ENCODE measurements at regions not wholly inside any gene's neighbourhood (a gene's known extent, or its start where the extent isn't known, plus 50 kb on each side); places are given as distances from the start of the nearest gene placed in this dataset.

- DNase-seq, result no peak
- intact Hi-C loops (cut with DNase I), result no loop called here
These were observed 374.3 kb upstream of the MC4R start for GRCh38 chr18:60746919-60747318.

GRCh38 chr18:60753753-60754152 lies 381.2 kb upstream of the MC4R start:
- no peak for DNase-seq
- intact Hi-C loops (cut with DNase I), result no loop called here

GRCh38 chr18:60754413-60755009 lies 381.9 kb upstream of the MC4R start:
- intact Hi-C loops (cut with DNase I), result no loop called here
- DNase-seq, result no peak

GRCh38 chr18:60755134-60755533 lies 382.6 kb upstream of the MC4R start:
- intact Hi-C loops (cut with DNase I), result no loop called here
- no peak for DNase-seq

- DNase-seq, result no peak
- intact Hi-C loops (cut with DNase I), result no loop called here
These were observed 403.4 kb upstream of the MC4R start for GRCh38 chr18:60775978-60776377.

GRCh38 chr18:60784161-60784560 lies 411.6 kb upstream of the MC4R start:
- intact Hi-C loops (cut with DNase I), result no loop called here
- peak in 1 of 10 donors; percentile 32 for DNase-seq

- intact Hi-C loops (cut with DNase I), result no loop called here
- DNase-seq, result no peak
These were observed 422.2 kb upstream of the MC4R start for GRCh38 chr18:60794802-60795201.

GRCh38 chr18:60804415-60804814 lies 431.8 kb upstream of the MC4R start:
- no peak for DNase-seq
- intact Hi-C loops (cut with DNase I), result no loop called here

GRCh38 chr18:60809937-60810336 lies 437.4 kb upstream of the MC4R start:
- DNase-seq, result no peak
- intact Hi-C loops (cut with DNase I), result no loop called here

- intact Hi-C loops (cut with DNase I), result no loop called here
- DNase-seq, result no peak
These were observed 440.3 kb upstream of the MC4R start for GRCh38 chr18:60812921-60813320.

- no peak for DNase-seq
- intact Hi-C loops (cut with DNase I), result no loop called here
These were observed 453.8 kb upstream of the MC4R start for GRCh38 chr18:60826346-60826745.

- intact Hi-C loops (cut with DNase I), result no loop called here
- DNase-seq, result no peak
These were observed 459.4 kb upstream of the MC4R start for GRCh38 chr18:60831971-60832370.

- no peak for DNase-seq
- intact Hi-C loops (cut with DNase I), result no loop called here
These were observed 466.1 kb upstream of the MC4R start for GRCh38 chr18:60838677-60839076.

- DNase-seq, result peak in 1 of 10 donors; percentile 45
- intact Hi-C loops (cut with DNase I), result no loop called here
These were observed 473.8 kb upstream of the MC4R start for GRCh38 chr18:60846396-60846795.

GRCh38 chr18:60847517-60847916 lies 474.9 kb upstream of the MC4R start:
- DNase-seq, result no peak
- intact Hi-C loops (cut with DNase I), result no loop called here

GRCh38 chr18:60861575-60861974 lies 471.7 kb upstream of the CDH20 start:
- intact Hi-C loops (cut with DNase I), result no loop called here
- no peak for DNase-seq

GRCh38 chr18:60862988-60863387 lies 470.2 kb upstream of the CDH20 start:
- DNase-seq, result no peak
- intact Hi-C loops (cut with DNase I), result no loop called here

GRCh38 chr18:60865801-60866200 lies 467.4 kb upstream of the CDH20 start:
- intact Hi-C loops (cut with DNase I), result no loop called here
- no peak for DNase-seq

- intact Hi-C loops (cut with DNase I), result no loop called here
- no peak for DNase-seq
These were observed 462.7 kb upstream of the CDH20 start for GRCh38 chr18:60870261-60871153.

- intact Hi-C loops (cut with DNase I), result no loop called here
These were observed 460.8 kb upstream of the CDH20 start for GRCh38 chr18:60872434-60872833.

GRCh38 chr18:60873708-60874107 lies 459.5 kb upstream of the CDH20 start:
- intact Hi-C loops (cut with DNase I), result no loop called here
- DNase-seq, result no peak

More at GRCh38 chr18:60872434-60872833, 460.8 kb upstream of the CDH20 start:
- no peak for DNase-seq

- intact Hi-C loops (cut with DNase I), result no loop called here
- no peak for DNase-seq
These were observed 457.2 kb upstream of the CDH20 start for GRCh38 chr18:60875957-60876507.
